ENCODE measurements at regions not wholly inside any gene's neighbourhood (a gene's known extent, or its start where the extent isn't known, plus 50 kb on each side); places are given as distances from the start of the nearest gene placed in this dataset.

DNA sequence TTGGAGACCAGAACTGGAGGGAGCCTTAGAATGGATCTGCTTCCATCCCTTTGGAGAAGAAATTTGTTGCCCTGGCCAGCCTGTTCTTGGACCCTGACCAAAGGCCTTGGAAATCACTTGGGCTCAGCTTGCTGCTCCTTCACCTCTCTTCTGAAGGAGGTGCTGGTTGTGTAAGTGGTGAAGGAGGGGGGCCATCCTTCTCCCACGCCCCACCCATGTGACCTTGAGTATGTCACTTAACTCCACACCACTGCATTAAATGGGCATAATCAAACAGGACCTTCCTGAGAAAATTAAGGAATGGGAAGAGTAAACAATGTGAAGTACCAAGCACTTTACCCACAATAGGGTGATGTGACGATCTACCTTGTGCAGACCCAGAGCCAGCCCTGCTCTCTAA, 68.3 kb upstream of the GJB5 start:
- dilution Hi-C loops (cut with MboI; ENCODE audit: extremely low pct_ligation_motif_present, low sequenced_read_pairs): no loop called here
- Histone ChIP-seq H3K4me2 (ENCODE audit: insufficient read depth, low read length) (no peak overlapping the region), H3K27ac (ENCODE audit: insufficient read depth, low read depth, low read length) (no peak overlapping the region), H3K9me1 (replicated peaks; ENCODE audit: control insufficient read depth, extremely low read depth, insufficient read depth, low read length) (no peaks in the 10 kb centered on the region), H2AFZ (ENCODE audit: low read depth, low read length) (no peak overlapping the region), H3K27me3 (ENCODE audit: control insufficient read depth in 2 of 2, insufficient read depth in 2 of 2, low read length in 2 of 2) (no peaks in the 10 kb centered on the region), H4K20me1 (replicated peaks; ENCODE audit: control insufficient read depth, extremely low read depth, insufficient read depth, low read length) (no peaks in the 10 kb centered on the region), H3K36me3 (ENCODE audit: control insufficient read depth in 2 of 2, extremely low read depth in 1 of 2, insufficient read depth in 2 of 2, low read length in 2 of 2) (no peaks in the 10 kb centered on the region), H3K9me3 (replicated peaks; ENCODE audit: control insufficient read depth, insufficient read depth, low read length) (no peaks in the 10 kb centered on the region), H3K4me1 (ENCODE audit: control insufficient read depth, extremely low read depth, insufficient read depth, low read length) (no peaks in the 10 kb centered on the region), H3K79me2 (ENCODE audit: control insufficient read depth, insufficient read depth, low read length) (no peaks in the 10 kb centered on the region), H3K4me3 (replicated peaks in 1 of 3; ENCODE audit: insufficient read depth in 1 of 3, low read depth in 1 of 3, low read length in 3 of 3) (no peak overlapping the region), H3K9ac (replicated peaks; ENCODE audit: extremely low read depth, insufficient read depth, low read length) (no peak overlapping the region)
- DNase-seq (ENCODE audit: low read depth, low spot score) (no peak), FAIRE-seq (no peak)
- intact Hi-C loops (cut with micrococcal nuclease): no loop called here
- ChIA-PET CTCF (no interaction called here), POLR2A (no interaction called here)
- no TSS peak for BruUV-seq (replicated peaks)
- TF ChIP-seq, protein P1, sequence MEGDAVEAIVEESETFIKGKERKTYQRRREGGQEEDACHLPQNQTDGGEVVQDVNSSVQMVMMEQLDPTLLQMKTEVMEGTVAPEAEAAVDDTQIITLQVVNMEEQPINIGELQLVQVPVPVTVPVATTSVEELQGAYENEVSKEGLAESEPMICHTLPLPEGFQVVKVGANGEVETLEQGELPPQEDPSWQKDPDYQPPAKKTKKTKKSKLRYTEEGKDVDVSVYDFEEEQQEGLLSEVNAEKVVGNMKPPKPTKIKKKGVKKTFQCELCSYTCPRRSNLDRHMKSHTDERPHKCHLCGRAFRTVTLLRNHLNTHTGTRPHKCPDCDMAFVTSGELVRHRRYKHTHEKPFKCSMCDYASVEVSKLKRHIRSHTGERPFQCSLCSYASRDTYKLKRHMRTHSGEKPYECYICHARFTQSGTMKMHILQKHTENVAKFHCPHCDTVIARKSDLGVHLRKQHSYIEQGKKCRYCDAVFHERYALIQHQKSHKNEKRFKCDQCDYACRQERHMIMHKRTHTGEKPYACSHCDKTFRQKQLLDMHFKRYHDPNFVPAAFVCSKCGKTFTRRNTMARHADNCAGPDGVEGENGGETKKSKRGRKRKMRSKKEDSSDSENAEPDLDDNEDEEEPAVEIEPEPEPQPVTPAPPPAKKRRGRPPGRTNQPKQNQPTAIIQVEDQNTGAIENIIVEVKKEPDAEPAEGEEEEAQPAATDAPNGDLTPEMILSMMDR (IDR thresholded peaks at IDR 0.05; ENCODE audit: extremely low read depth in 1 of 2, insufficient read depth in 1 of 2, low read depth in 1 of 2, low read length in 2 of 2): no peak
- TF ChIP-seq GATA2 (IDR thresholded peaks at IDR 0.05; ENCODE audit: insufficient read depth, insufficient read length, low read depth, low read length): no peak
- TF ChIP-seq MYC (IDR thresholded peaks at IDR 0.05; ENCODE audit: low read depth, low read length): no peak
- no peak for TF ChIP-seq POLR2A (IDR thresholded peaks at IDR 0.05; ENCODE audit: low read depth, low read length)
- TF ChIP-seq, protein P2, sequence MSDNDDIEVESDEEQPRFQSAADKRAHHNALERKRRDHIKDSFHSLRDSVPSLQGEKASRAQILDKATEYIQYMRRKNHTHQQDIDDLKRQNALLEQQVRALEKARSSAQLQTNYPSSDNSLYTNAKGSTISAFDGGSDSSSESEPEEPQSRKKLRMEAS (IDR thresholded peaks at IDR 0.05; ENCODE audit: insufficient read depth, insufficient read length): no peak
- no peak for TF ChIP-seq FOS (IDR thresholded peaks at IDR 0.05; ENCODE audit: borderline replicate concordance, insufficient read depth, low read length)
- TF ChIP-seq EZH2 (IDR thresholded peaks at IDR 0.05; ENCODE audit: borderline replicate concordance, low read depth, low read length, severe bottlenecking): no peak
- TF ChIP-seq POLR2AphosphoS5 (IDR thresholded peaks at IDR 0.05; ENCODE audit: insufficient read depth, low read depth, low read length): no peak
- TF ChIP-seq JUN (IDR thresholded peaks at IDR 0.05; ENCODE audit: borderline replicate concordance, insufficient read depth, insufficient read length, low read depth): no peak

Measured in endothelial cell of umbilical vein (primary cell).